Motor neuron (in vitro differentiated cells): ENCODE measurements at regions not wholly inside any gene's neighbourhood (a gene's known extent, or its start where the extent isn't known, plus 50 kb on each side); places are given as distances from the start of the nearest gene placed in this dataset.

Source experiments
- ATAC-seq, 8 experiments: fragments of 200-7000 bp; cut with Tn5 transposase; replicated peaks in 6 of 8; 2 replicates each; pipeline ENCODE4 v1.8.0; 2021; ENCODE audit warnings: mild to moderate bottlenecking in 8 of 8, moderate library complexity in 8 of 8
- H3K27ac ChIP-seq, 2 donors: fragments of 250-450 bp; sonication (Bioruptor Pico); 2 replicates each; pipeline ENCODE4 v1.9.0; 2021; ENCODE audit warnings: antibody characterized with exemption in 2 of 2, mild to moderate bottlenecking in 2 of 2, moderate library complexity in 1 of 2
- H3K4me1 ChIP-seq, 2 donors: fragments of 250-450 bp; sonication (Bioruptor Pico); replicated peaks in 1 of 2; 2 replicates each; pipeline ENCODE4 v1.6.1; 2021; ENCODE audit warnings: antibody characterized with exemption in 2 of 2, mild to moderate bottlenecking in 2 of 2, moderate library complexity in 1 of 2
- H3K4me3 ChIP-seq, 5 donors: fragments of 250-450 bp; sonication (Bioruptor Pico); 2 replicates each; pipeline ENCODE4 v1.9.0; 2021; ENCODE audit warnings: antibody characterized with exemption in 5 of 5, mild to moderate bottlenecking in 5 of 5, moderate library complexity in 4 of 5
- WGBS, 10 experiments: fragments of 450-650 bp; shearing (Covaris generic); methylation state at CpG; one replicate each; pipeline ENCODE4 v1.0.0; 2022; 5-methylcytosine and 5-hydroxymethylcytosine counted together
- in situ Hi-C, 9 experiments: fragments of 400-800 bp; cut with MboI; loops; one replicate each; pipeline ENCODE4 v1.15.0; 2021; ENCODE audit warnings: low sequenced_read_pairs in 9 of 9, low pct_unique_long_range_greater_than_20kb in 2 of 9; ENCODE audit not compliant: unreplicated experiment in 9 of 9

- in situ Hi-C loops = loop anchor here in 4 of 9 experiments (25.0 kb wide), 3 partner anchors 202 to 302 kb away; partner anchors contain the start of gene ZNF516 (in 1 of the 4)
- WGBS, 10 experiments = 40 to 90% (median 75%) methylated on average over 2 to 7 of the region's 7 CpGs; no CpG with 5 or more reads in 1 of the 10 experiments
- Histone ChIP-seq H3K4me3 (no peak overlapping the region), H3K27ac (no peak overlapping the region), H3K4me1 (peaks cover 31 to 39% of the 10 kb centered on the region in 2 donors)
- ATAC-seq = peak in 1 of 8 experiments; percentile 33
Measured at GRCh38 chr18:76689646-76690264, 132.6 kb upstream of the ZNF236 start.

- peaks cover 31 to 39% of the 10 kb centered on the region in 2 donors for H3K4me1 ChIP-seq
- WGBS, 10 experiments = 36 to 80% (median 56%) methylated on average over 1 to 6 of the region's 15 CpGs; no CpG with 5 or more reads in 3 of the 10 experiments
- peak in 2 of 8 experiments; percentile 12 to 20 for ATAC-seq
- in situ Hi-C loops = loop anchor here in 4 of 9 experiments (25.0 kb wide), 3 partner anchors 202 to 302 kb away; partner anchors contain the start of gene ZNF516 (in 1 of the 4)
- H3K4me3 ChIP-seq = no peak overlapping the region
- H3K27ac ChIP-seq = no peak overlapping the region
Measured at GRCh38 chr18:76688724-76689472, 133.5 kb upstream of the ZNF236 start.

- Histone ChIP-seq H3K4me1 (peaks cover 31 to 44% of the 10 kb centered on the region in 2 donors), H3K27ac (peak overlapping the region; percentile 19 to 22), H3K4me3 (no peak overlapping the region)
- in situ Hi-C loops = loop anchor here in 4 of 9 experiments (25.0 kb wide), 3 partner anchors 200 to 300 kb away; partner anchors contain the start of gene ZNF516 (in 1 of the 4)
- 5 to 80% (median 25%) methylated on average over 2 to 4 of the region's 10 CpGs; no CpG with 5 or more reads in 1 of the 10 experiments for WGBS, 10 experiments
- peak; percentile 4 to 80 (median 74) for ATAC-seq
Measured at GRCh38 chr18:76687304-76687962, 134.9 kb upstream of the ZNF236 start.

GRCh38 chr18:76686737-76687231 is 135.6 kb upstream of the ZNF236 start:
- peak; percentile 67 to 87 (median 74) for ATAC-seq
- in situ Hi-C loops = loop anchor here in 4 of 9 experiments (25.0 kb wide), 3 partner anchors 199 to 299 kb away; partner anchors contain the start of gene ZNF516 (in 1 of the 4)
- H3K4me3 ChIP-seq = peak overlapping the region in 1 of 5 donors; percentile 6

GRCh38 chr18:76685860-76686259 is 136.5 kb upstream of the ZNF236 start:
- H3K4me1 ChIP-seq = peaks cover 31 to 44% of the 10 kb centered on the region in 2 donors
- in situ Hi-C loops = loop anchor here in 4 of 9 experiments (25.0 kb wide), 3 partner anchors 199 to 299 kb away; partner anchors contain the start of gene ZNF516 (in 1 of the 4)
- no peak overlapping the region for H3K4me3 ChIP-seq
- no peak for ATAC-seq
- WGBS, 10 experiments = 60 to 100% (median 98%) methylated on average over 1 to 6 of the region's 8 CpGs; no CpG with 5 or more reads in 3 of the 10 experiments
- H3K27ac ChIP-seq = no peak overlapping the region

More at GRCh38 chr18:76686737-76687231, 135.6 kb upstream of the ZNF236 start:
- H3K4me1 ChIP-seq = peaks cover 31 to 44% of the 10 kb centered on the region in 2 donors
- peak overlapping the region; percentile 11 to 22 for H3K27ac ChIP-seq
- 0 to 30% (median 7%) methylated on average over 1 to 6 of the region's 11 CpGs; no CpG with 5 or more reads in 1 of the 10 experiments for WGBS, 10 experiments

- H3K27ac ChIP-seq = no peak overlapping the region
- in situ Hi-C loops = loop anchor here in 4 of 9 experiments (25.0 kb wide), 3 partner anchors 198 to 298 kb away; partner anchors contain the start of gene ZNF516 (in 1 of the 4)
- WGBS, 10 experiments = 20 to 100% (median 89%) methylated on average over 1 to 5 of the region's 7 CpGs; no CpG with 5 or more reads in 6 of the 10 experiments
- H3K4me3 ChIP-seq = no peak overlapping the region
- ATAC-seq = no peak
- H3K4me1 ChIP-seq = peaks cover 31 to 44% of the 10 kb centered on the region in 2 donors
Measured at GRCh38 chr18:76685402-76685801, 137.0 kb upstream of the ZNF236 start.

GRCh38 chr18:76684265-76684664 is 138.1 kb upstream of the ZNF236 start:
- peaks cover 35 to 42% of the 10 kb centered on the region in 2 donors for H3K4me1 ChIP-seq
- no peak overlapping the region for H3K27ac ChIP-seq
- no peak for ATAC-seq
- WGBS, 10 experiments = 20 to 100% (median 100%) methylated on average over 1 of the region's 16 CpGs; no CpG with 5 or more reads in 7 of the 10 experiments
- H3K4me3 ChIP-seq = no peak overlapping the region
- in situ Hi-C loops = loop anchor here in 4 of 9 experiments (25.0 kb wide), 3 partner anchors 197 to 297 kb away; partner anchors contain the start of gene ZNF516 (in 1 of the 4)

- 0 to 87% (median 67%) methylated on average over 1 to 8 of the region's 8 CpGs; no CpG with 5 or more reads in 2 of the 10 experiments for WGBS, 10 experiments
- H3K4me3 ChIP-seq = no peak overlapping the region
- ATAC-seq = peak in 5 of 8 experiments; percentile 23 to 43 (median 33)
- peaks cover 4 to 5% of the 10 kb centered on the region in 2 donors for H3K4me1 ChIP-seq
- in situ Hi-C loops = loop anchor here in 4 of 9 experiments (25.0 kb wide), 3 partner anchors 193 to 293 kb away; partner anchors contain the start of gene ZNF516 (in 1 of the 4)
- no peak overlapping the region for H3K27ac ChIP-seq
Measured at GRCh38 chr18:76679945-76680344, 142.4 kb upstream of the ZNF236 start.

- in situ Hi-C loops = loop anchor here in 4 of 9 experiments (25.0 kb wide), 3 partner anchors 192 to 292 kb away; partner anchors contain the start of gene ZNF516 (in 1 of the 4)
- Histone ChIP-seq H3K27ac (no peak overlapping the region), H3K4me3 (no peak overlapping the region), H3K4me1 (peaks cover 4 to 5% of the 10 kb centered on the region in 2 donors)
- 51 to 100% (median 63%) methylated on average over 2 to 5 of the region's 7 CpGs; no CpG with 5 or more reads in 4 of the 10 experiments for WGBS, 10 experiments
- ATAC-seq = peak in 5 of 8 experiments; percentile 86 to 97 (median 94)
Measured at GRCh38 chr18:76679259-76679658, 143.1 kb upstream of the ZNF236 start.

GRCh38 chr18:76678248-76678647 is 144.1 kb upstream of the ZNF236 start:
- ATAC-seq = no peak

GRCh38 chr18:76674596-76674995 is 147.8 kb upstream of the ZNF236 start:
- H3K27ac ChIP-seq = no peak overlapping the region
- H3K4me1 ChIP-seq = peaks cover 0 to 6% of the 10 kb centered on the region in 2 donors
- H3K4me3 ChIP-seq = no peak overlapping the region
- no peak for ATAC-seq
- in situ Hi-C loops = no loop called here
- 20 to 82% (median 71%) methylated on average over 1 to 2 of the region's 6 CpGs; no CpG with 5 or more reads in 5 of the 10 experiments for WGBS, 10 experiments

More at GRCh38 chr18:76678248-76678647, 144.1 kb upstream of the ZNF236 start:
- in situ Hi-C loops = loop anchor here in 4 of 9 experiments (25.0 kb wide), 3 partner anchors 191 to 291 kb away; partner anchors contain the start of gene ZNF516 (in 1 of the 4)
- H3K27ac ChIP-seq = no peak overlapping the region
- WGBS, 10 experiments = 30 to 89% (median 58%) methylated on average over 1 to 8 of the region's 8 CpGs; no CpG with 5 or more reads in 3 of the 10 experiments
- no peak overlapping the region for H3K4me3 ChIP-seq
- peaks cover 0 to 9% of the 10 kb centered on the region in 2 donors for H3K4me1 ChIP-seq
